Left ventricle myocardium inferior (tissue), 1 donor: ENCODE measurements at regions not wholly inside any gene's neighbourhood (a gene's known extent, or its start where the extent isn't known, plus 50 kb on each side); places are given as distances from the start of the nearest gene placed in this dataset.

Experiments
- DNase-seq: peaks from one replicate; pipeline ENCODE4 v3.0.0-alpha.2; 2020
- H3K27ac ChIP-seq: fragments of 200-600 bp; replicated peaks from 2 replicates; pipeline ENCODE4 v1.8.0; 2021
- H3K27me3 ChIP-seq: fragments of 200-600 bp; 2 replicates; pipeline ENCODE4 v1.8.0; 2021; ENCODE audit warnings: low read depth
- H3K36me3 ChIP-seq: fragments of 200-600 bp; 2 replicates; pipeline ENCODE4 v1.8.0; 2021
- H3K4me1 ChIP-seq: fragments of 200-600 bp; 2 replicates; pipeline ENCODE4 v1.8.0; 2021
- H3K4me3 ChIP-seq: fragments of 200-600 bp; 2 replicates; pipeline ENCODE4 v1.8.0; 2021; ENCODE audit warnings: mild to moderate bottlenecking, moderate library complexity
- H3K9me3 ChIP-seq: fragments of 200-600 bp; replicated peaks from 2 replicates; pipeline ENCODE4 v1.8.0; 2021
- CTCF ChIP-seq: fragments of 200-600 bp; IDR thresholded peaks from 2 replicates; pipeline ENCODE4 v1.8.0; 2021; ENCODE audit warnings: antibody characterized with exemption, mild to moderate bottlenecking, borderline replicate concordance
- intact Hi-C: fragments of 100-400 bp; cut with micrococcal nuclease; formaldehyde crosslinking; loops from one replicate; pipeline ENCODE4 v1.11.0; 2022
- donor health status: DM: no; HTN: yes; CAD: no; lungs with severe emphysema.

GRCh38 chrX:39627257-39627656 is 470.5 kb downstream of the BCOR start:
- Histone ChIP-seq H3K4me1 (no peaks in the 10 kb centered on the region), H3K27me3 (no peaks in the 10 kb centered on the region), H3K9me3 (no peaks in the 10 kb centered on the region), H3K4me3 (no peak overlapping the region), H3K27ac (no peak overlapping the region), H3K36me3 (no peaks in the 10 kb centered on the region)
- DNase-seq: peak; percentile 18
- intact Hi-C loops: no loop called here
- TF ChIP-seq CTCF: no peak

- Histone ChIP-seq H3K27me3 (no peaks in the 10 kb centered on the region), H3K36me3 (no peaks in the 10 kb centered on the region), H3K9me3 (no peaks in the 10 kb centered on the region), H3K4me1 (no peaks in the 10 kb centered on the region), H3K4me3 (no peak overlapping the region), H3K27ac (no peak overlapping the region)
- intact Hi-C loops: no loop called here
- DNase-seq: no peak
- TF ChIP-seq CTCF: no peak
These were observed 468.8 kb downstream of the BCOR start for GRCh38 chrX:39629001-39629400.

- DNase-seq: no peak
- Histone ChIP-seq H3K27ac (no peak overlapping the region), H3K4me1 (no peaks in the 10 kb centered on the region), H3K36me3 (no peaks in the 10 kb centered on the region), H3K9me3 (no peaks in the 10 kb centered on the region), H3K4me3 (no peak overlapping the region), H3K27me3 (no peaks in the 10 kb centered on the region)
- intact Hi-C loops: no loop called here
- no peak for TF ChIP-seq CTCF
These were observed 467.4 kb downstream of the BCOR start for GRCh38 chrX:39630344-39630743.

GRCh38 chrX:39631276-39632229 is 466.2 kb downstream of the BCOR start:
- no peak for TF ChIP-seq CTCF
- Histone ChIP-seq H3K27me3 (no peaks in the 10 kb centered on the region), H3K9me3 (no peaks in the 10 kb centered on the region), H3K4me3 (no peak overlapping the region), H3K27ac (no peak overlapping the region), H3K4me1 (no peaks in the 10 kb centered on the region), H3K36me3 (no peaks in the 10 kb centered on the region)
- DNase-seq: no peak
- intact Hi-C loops: no loop called here

GRCh38 chrX:39633293-39633692 is 464.5 kb downstream of the BCOR start:
- Histone ChIP-seq H3K9me3 (no peaks in the 10 kb centered on the region), H3K27ac (no peak overlapping the region)
- intact Hi-C loops: no loop called here

More at GRCh38 chrX:39633293-39633692, 464.5 kb downstream of the BCOR start:
- Histone ChIP-seq H3K4me1 (no peaks in the 10 kb centered on the region), H3K36me3 (no peaks in the 10 kb centered on the region), H3K27me3 (no peaks in the 10 kb centered on the region), H3K4me3 (no peak overlapping the region)
- no peak for DNase-seq
- no peak for TF ChIP-seq CTCF
